Prostate gland (tissue), 2 donors: ENCODE measurements at regions not wholly inside any gene's neighbourhood (a gene's known extent, or its start where the extent isn't known, plus 50 kb on each side); places are given as distances from the start of the nearest gene placed in this dataset.

Source experiments
- DNase-seq: peaks from one replicate; pipeline ENCODE4 v3.0.0-alpha.2; 2019; ENCODE audit warnings: low spot score
- H3K27ac ChIP-seq, 2 donors: fragments of 200-600 bp; sonication (generic); 2 replicates each; pipeline ENCODE4 v1.5.1; 2017 to 2019
- H3K27me3 ChIP-seq: fragments of 200-600 bp; sonication (generic); replicated peaks from 2 replicates; pipeline ENCODE4 v1.5.1; 2019; ENCODE audit not compliant: insufficient read depth
- H3K36me3 ChIP-seq, 2 donors: fragments of 200-600 bp; sonication (generic); 1 replicate in 1 of 2; 2 replicates in 1 of 2; pipeline versions ENCODE4 v1.5.1 to v1.8.1; 2017 to 2019
- H3K4me1 ChIP-seq: fragments of 200-600 bp; sonication (generic); replicated peaks from 2 replicates; pipeline ENCODE4 v1.5.1; 2019
- H3K4me3 ChIP-seq, 2 donors: fragments of 200-600 bp; sonication (generic); 2 replicates each; pipeline ENCODE4 v1.5.1; 2017 to 2019
- H3K9me3 ChIP-seq: fragments of 200-600 bp; sonication (generic); 2 replicates; pipeline ENCODE4 v1.5.1; 2017
- CTCF ChIP-seq, 4 experiments: fragments of 200-600 bp in 2 of 4; fragments of 450-650 bp in 2 of 4; sonication (generic) in 2 of 4; IDR thresholded peaks; 1 replicate in 3 of 4; 2 replicates in 1 of 4; pipeline ENCODE4 v1.5.1; 2016 to 2019; ENCODE audit warnings: antibody characterized with exemption in 4 of 4, mild to moderate bottlenecking in 2 of 4, moderate library complexity in 2 of 4
- POLR2A ChIP-seq: fragments of 450-650 bp; IDR thresholded peaks from one replicate; pipeline ENCODE4 v1.6.1; 2016; ENCODE audit warnings: antibody characterized with exemption, mild to moderate bottlenecking
- POLR2AphosphoS5 ChIP-seq: sonication (generic); formaldehyde crosslinking; IDR thresholded peaks from one replicate; pipeline ENCODE4 v1.6.1; 2017; ENCODE audit warnings: antibody characterized with exemption
- WGBS: methylation state at CpG from one replicate; pipeline ENCODE4 v1.1.5; 2018; 5-methylcytosine and 5-hydroxymethylcytosine counted together
- intact Hi-C: fragments of 100-400 bp; cut with DNase I; formaldehyde crosslinking; loops from one replicate; pipeline ENCODE4 v1.14.2; 2022

DNA sequence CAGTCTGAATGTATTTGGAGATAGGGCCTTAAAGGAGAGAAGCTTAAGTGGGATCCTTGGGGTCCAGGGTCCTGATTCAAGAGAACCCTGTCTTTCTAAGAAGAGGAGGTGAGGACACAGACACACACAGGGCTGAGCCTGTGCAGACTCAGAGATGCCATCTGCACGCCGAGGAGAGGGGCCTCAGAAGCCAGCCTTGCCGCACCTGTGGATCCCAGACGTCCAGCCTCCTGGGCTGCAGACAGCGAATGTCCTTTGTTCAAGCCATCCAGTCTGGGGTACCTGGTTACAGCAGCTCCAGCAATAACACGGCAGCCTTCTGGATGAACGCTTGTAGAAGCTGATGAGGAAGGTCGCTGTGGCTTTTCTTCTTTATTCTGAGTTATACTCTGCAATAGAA is 1086.1 kb downstream of the BRD1 start:
- intact Hi-C loops = no loop called here
- TF ChIP-seq POLR2A (no peak), CTCF (IDR thresholded peaks at IDR 0.05) (no peak), POLR2AphosphoS5 (no peak)
- Histone ChIP-seq H3K4me1 (no peaks in the 10 kb centered on the region), H3K27me3 (no peaks in the 10 kb centered on the region), H3K27ac (no peak overlapping the region), H3K4me3 (no peak overlapping the region), H3K36me3 (no peaks in the 10 kb centered on the region), H3K9me3 (no peaks in the 10 kb centered on the region)
- DNase-seq = no peak
- WGBS = 69% methylated on average over 8 of the region's 8 CpGs

DNA sequence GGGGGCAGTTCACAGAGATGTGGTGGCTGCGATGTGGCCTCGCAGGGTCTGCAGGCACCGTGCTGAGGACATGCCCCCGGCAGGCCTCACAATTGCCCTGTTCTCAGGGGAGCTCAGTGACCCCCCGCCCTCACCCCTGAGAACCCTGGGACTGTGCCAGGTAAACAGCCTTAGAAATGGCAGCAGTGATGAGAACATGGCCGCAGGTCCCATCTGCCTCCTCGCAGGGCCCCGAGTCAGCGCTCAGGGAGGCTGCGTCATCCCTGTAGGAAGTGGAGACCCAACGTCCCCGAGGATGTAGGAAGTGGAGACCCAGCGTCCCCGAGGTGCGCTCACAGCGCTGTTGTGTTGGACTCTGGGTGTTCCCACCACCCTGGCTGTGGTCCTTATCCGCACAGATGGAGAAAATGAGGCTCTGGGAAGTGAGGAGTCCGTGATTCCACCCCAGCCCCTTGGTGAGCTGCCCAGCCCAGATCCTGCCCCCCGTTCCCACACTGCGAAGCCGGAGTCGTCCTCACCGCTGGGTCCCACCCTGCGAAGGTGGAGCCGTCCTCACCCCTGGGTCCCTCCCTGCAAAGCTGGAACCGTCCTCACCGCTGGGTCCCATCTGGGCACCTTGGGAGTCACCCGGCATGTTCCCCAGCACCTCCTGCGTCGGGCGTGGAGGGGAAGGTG is 1086.8 kb downstream of the BRD1 start:
- intact Hi-C loops = no loop called here
- DNase-seq = no peak
- 92% methylated on average over 27 of the region's 31 CpGs for WGBS

DNA sequence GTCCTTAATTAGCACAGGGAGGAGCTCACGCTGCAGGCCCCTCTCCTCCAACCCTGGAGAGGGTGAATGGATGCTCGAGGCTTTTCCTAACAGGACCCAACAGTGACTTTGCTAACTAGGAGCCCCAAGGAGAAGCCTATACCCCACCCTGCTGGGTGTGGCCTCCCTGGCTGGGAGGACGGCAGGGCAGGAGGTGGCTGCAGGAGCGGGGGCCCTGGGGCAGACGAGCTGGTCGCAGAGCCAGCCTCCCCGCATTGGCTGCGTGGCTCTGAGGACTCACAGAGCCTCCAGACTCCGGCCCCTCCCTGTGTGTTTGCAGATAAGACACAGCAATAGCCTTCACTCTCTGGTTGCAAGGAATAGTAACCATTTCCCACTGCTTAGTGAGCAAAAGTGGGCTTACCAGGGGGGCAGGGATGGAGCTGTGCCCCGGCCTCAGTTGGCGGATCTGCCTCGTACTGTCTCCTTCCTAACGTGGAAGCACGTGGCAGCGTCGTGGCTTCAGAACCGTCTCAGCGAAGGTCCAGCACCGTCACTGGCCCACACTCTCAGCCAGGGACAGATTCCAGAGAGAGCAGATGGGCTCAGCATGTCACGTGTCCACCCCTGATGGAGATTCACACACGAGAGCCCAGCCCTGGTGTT is 1087.5 kb downstream of the BRD1 start:
- TF ChIP-seq CTCF (IDR thresholded peaks at IDR 0.05) = no peak
- Histone ChIP-seq H3K9me3 (no peaks in the 10 kb centered on the region), H3K36me3 (no peaks in the 10 kb centered on the region), H3K27ac (no peak overlapping the region), H3K4me3 (no peak overlapping the region), H3K27me3 (no peaks in the 10 kb centered on the region), H3K4me1 (no peaks in the 10 kb centered on the region)
- intact Hi-C loops = no loop called here
- WGBS = 68% methylated on average over 19 of the region's 21 CpGs
- no peak for DNase-seq

More for the DNA sequence above, 1086.8 kb downstream of the BRD1 start:
- H3K4me1 ChIP-seq = no peaks in the 10 kb centered on the region
- no peaks in the 10 kb centered on the region for H3K27me3 ChIP-seq
- H3K27ac ChIP-seq = no peak overlapping the region
- no peak overlapping the region for H3K4me3 ChIP-seq
- TF ChIP-seq POLR2A (no peak), CTCF (IDR thresholded peaks at IDR 0.05) (no peak), POLR2AphosphoS5 (no peak)
- no peaks in the 10 kb centered on the region for H3K9me3 ChIP-seq
- H3K36me3 ChIP-seq = no peaks in the 10 kb centered on the region

GRCh38 chr22:48739348-48740085 is 1088.2 kb downstream of the BRD1 start:
- WGBS = 83% methylated on average over 23 of the region's 23 CpGs
- Histone ChIP-seq H3K9me3 (no peaks in the 10 kb centered on the region), H3K27ac (no peak overlapping the region), H3K27me3 (no peaks in the 10 kb centered on the region), H3K4me1 (no peaks in the 10 kb centered on the region), H3K4me3 (no peak overlapping the region), H3K36me3 (no peaks in the 10 kb centered on the region)
- DNase-seq = no peak
- intact Hi-C loops = no loop called here
- TF ChIP-seq POLR2AphosphoS5 = no peak
- TF ChIP-seq CTCF (IDR thresholded peaks at IDR 0.05) = no peak
- TF ChIP-seq POLR2A = no peak
